ENCODE measurements at regions not wholly inside any gene's neighbourhood (a gene's known extent, or its start where the extent isn't known, plus 50 kb on each side); places are given as distances from the start of the nearest gene placed in this dataset.

- H3K27me3 ChIP-seq, result no peaks in the 10 kb centered on the region
- WGBS, 2 donors, result 79 to 87% methylated on average over 2 of the region's 2 CpGs
- no peaks in the 10 kb centered on the region for H3K36me3 ChIP-seq
- no peak overlapping the region for H3K4me3 ChIP-seq
- TF ChIP-seq EP300 (IDR thresholded peaks at IDR 0.05) (no peak), POLR2A (IDR thresholded peaks at IDR 0.05) (no peak), CTCF (IDR thresholded peaks at IDR 0.05) (no peak)
- H3K27ac ChIP-seq, result no peak overlapping the region
- no peaks in the 10 kb centered on the region for H3K4me1 ChIP-seq
- no peaks in the 10 kb centered on the region for H3K9me3 ChIP-seq
- no peak for DNase-seq (ENCODE audit: low spot score in 2 of 2)
Observed at GRCh38 chr2:220837226-220837625, 734.9 kb downstream of the EPHA4 start.

DNA sequence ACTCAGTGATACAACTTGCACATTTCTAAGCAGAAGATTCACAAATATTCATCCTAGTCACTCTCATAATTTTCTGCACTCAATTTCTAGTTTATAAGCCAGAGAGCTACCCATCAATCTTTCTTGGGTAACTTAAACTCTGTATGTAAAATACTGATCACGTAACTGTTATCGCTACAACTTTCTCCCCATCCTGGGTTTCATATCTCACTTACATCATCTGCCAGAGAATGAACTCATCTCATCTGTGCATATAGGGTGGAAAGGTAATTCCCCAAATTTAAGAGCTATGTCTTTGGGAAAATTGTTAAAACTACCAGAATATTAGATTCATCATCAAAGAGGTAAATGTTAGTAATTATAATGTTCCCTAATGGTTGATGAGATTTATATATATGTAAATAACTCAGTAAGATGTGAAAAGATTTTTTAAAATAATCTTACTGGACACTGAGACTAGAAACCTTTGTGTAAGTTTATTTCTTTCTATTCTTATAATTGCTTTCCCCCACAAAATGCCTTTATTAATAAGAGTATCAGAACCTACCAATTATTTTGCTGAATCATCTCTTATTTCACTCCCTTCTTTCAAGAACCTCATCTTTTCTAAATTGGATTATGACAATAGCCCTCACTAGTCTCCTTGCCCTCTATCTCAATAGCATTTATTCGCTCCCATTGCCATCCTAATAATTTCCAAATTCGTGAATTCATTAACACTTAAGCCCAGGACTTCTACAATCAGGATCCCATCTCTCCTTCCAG, 729.0 kb downstream of the EPHA4 start:
- Histone ChIP-seq H3K4me1 (no peaks in the 10 kb centered on the region), H3K9me3 (no peaks in the 10 kb centered on the region), H3K36me3 (no peaks in the 10 kb centered on the region), H3K27me3 (no peaks in the 10 kb centered on the region), H3K27ac (no peak overlapping the region), H3K4me3 (no peak overlapping the region)
- TF ChIP-seq POLR2A (IDR thresholded peaks at IDR 0.05) (no peak), CTCF (IDR thresholded peaks at IDR 0.05) (no peak), EP300 (IDR thresholded peaks at IDR 0.05) (no peak)
- no peak for DNase-seq (ENCODE audit: low spot score in 2 of 2)
- WGBS, 2 donors, result 87 to 95% methylated on average over 4 of the region's 4 CpGs

GRCh38 chr2:220845766-220846273, 726.3 kb downstream of the EPHA4 start:
- H3K27ac ChIP-seq, result no peak overlapping the region
- no peaks in the 10 kb centered on the region for H3K27me3 ChIP-seq
- no peak for DNase-seq (ENCODE audit: low spot score in 2 of 2)
- no peaks in the 10 kb centered on the region for H3K9me3 ChIP-seq
- no peaks in the 10 kb centered on the region for H3K36me3 ChIP-seq
- H3K4me1 ChIP-seq, result no peaks in the 10 kb centered on the region
- H3K4me3 ChIP-seq, result no peak overlapping the region
- WGBS, 2 donors, result 4 to 95% methylated on average over 1 of the region's 1 CpG
- TF ChIP-seq POLR2A (IDR thresholded peaks at IDR 0.05) (no peak), CTCF (IDR thresholded peaks at IDR 0.05) (no peak), EP300 (IDR thresholded peaks at IDR 0.05) (no peak)

- Histone ChIP-seq H3K36me3 (no peaks in the 10 kb centered on the region), H3K4me3 (no peak overlapping the region), H3K4me1 (no peaks in the 10 kb centered on the region), H3K27me3 (no peaks in the 10 kb centered on the region), H3K27ac (no peak overlapping the region), H3K9me3 (no peaks in the 10 kb centered on the region)
- TF ChIP-seq EP300 (IDR thresholded peaks at IDR 0.05) (no peak), CTCF (IDR thresholded peaks at IDR 0.05) (no peak), POLR2A (IDR thresholded peaks at IDR 0.05) (no peak)
- no peak for DNase-seq (ENCODE audit: low spot score in 2 of 2)
- WGBS, 2 donors, result 79 to 80% methylated on average over 3 of the region's 3 CpGs
Observed at GRCh38 chr2:220847006-220847405, 725.1 kb downstream of the EPHA4 start.

GRCh38 chr2:220847589-220847988, 724.5 kb downstream of the EPHA4 start:
- Histone ChIP-seq H3K9me3 (no peaks in the 10 kb centered on the region), H3K27me3 (no peaks in the 10 kb centered on the region), H3K36me3 (no peaks in the 10 kb centered on the region), H3K4me1 (no peaks in the 10 kb centered on the region), H3K4me3 (no peak overlapping the region), H3K27ac (no peak overlapping the region)
- no peak for TF ChIP-seq EP300 (IDR thresholded peaks at IDR 0.05)
- TF ChIP-seq POLR2A (IDR thresholded peaks at IDR 0.05), result no peak
- TF ChIP-seq CTCF (IDR thresholded peaks at IDR 0.05), result no peak
- no peak for DNase-seq (ENCODE audit: low spot score in 2 of 2)
- 36 to 48% methylated on average over 4 of the region's 4 CpGs for WGBS, 2 donors
